OCI-LY3 (cell line): ENCODE measurements at regions not wholly inside any gene's neighbourhood (a gene's known extent, or its start where the extent isn't known, plus 50 kb on each side); places are given as distances from the start of the nearest gene placed in this dataset.

Experiments
- H2AFZ ChIP-seq: fragments of 200-600, 300-600 bp; shearing (Covaris generic); 2 replicates; pipeline ENCODE4 v1.6.0; 2014; ENCODE audit warnings: antibody characterized with exemption, low read depth, low read length
- H3K27ac ChIP-seq: fragments of 200-600, 300-600 bp; sonication (generic); 2 replicates; pipeline ENCODE4 v1.5.1; 2014; ENCODE audit warnings: mild to moderate bottlenecking, low read length, moderate library complexity, mixed read lengths
- H3K27me3 ChIP-seq: fragments of 200-600, 300-600 bp; sonication (generic); 2 replicates; pipeline ENCODE4 v1.6.1; 2014; ENCODE audit warnings: low read depth, low read length, mixed read lengths
- H3K36me3 ChIP-seq: fragments of 200-600, 300-600 bp; sonication (generic); replicated peaks from 2 replicates; pipeline ENCODE3; 2014; ENCODE audit warnings: low read depth, low read length, mixed read lengths
- H3K4me1 ChIP-seq: fragments of 300-600, 200-600 bp; sonication (generic); 2 replicates; pipeline ENCODE4 v1.6.1; 2014; ENCODE audit warnings: low read length, mixed read lengths
- H3K4me2 ChIP-seq: fragments of 200-600, 300-600 bp; sonication (generic); 2 replicates; pipeline ENCODE4 v1.6.1; 2014; ENCODE audit warnings: low read length, mixed read lengths
- H3K4me3 ChIP-seq: fragments of 300-600, 200-600 bp; sonication (generic); 2 replicates; pipeline ENCODE4 v1.5.1; 2014; ENCODE audit warnings: antibody characterized with exemption, mild to moderate bottlenecking, low read length, moderate library complexity
- H3K79me2 ChIP-seq: fragments of 300-600, 200-600 bp; shearing (Covaris generic); 2 replicates; pipeline ENCODE4 v1.6.1; 2014; ENCODE audit warnings: mild to moderate bottlenecking, low read length, mixed read lengths
- H3K9ac ChIP-seq: fragments of 300-600, 200-600 bp; shearing (Covaris generic); 2 replicates; pipeline ENCODE4 v1.6.0; 2014; ENCODE audit warnings: mild to moderate bottlenecking, low read length, moderate library complexity
- H3K9me3 ChIP-seq: fragments of 200-600, 300-600 bp; shearing (Covaris generic); 2 replicates; pipeline ENCODE4 v1.6.1; 2014; ENCODE audit warnings: low read length, mixed read lengths; ENCODE audit not compliant: insufficient read depth
- H4K20me1 ChIP-seq: fragments of 200-600, 300-600 bp; sonication (generic); 2 replicates; pipeline ENCODE4 v1.6.1; 2016; ENCODE audit warnings: low read length, mixed read lengths; ENCODE audit not compliant: insufficient read depth
- CTCF ChIP-seq: fragments of 200-600, 300-600 bp; sonication (generic); IDR thresholded peaks from 2 replicates; pipeline ENCODE4 v1.5.1; 2014; ENCODE audit warnings: antibody characterized with exemption, low read length, low read depth
- EZH2phosphoT487 ChIP-seq: fragments of 200-600 bp; shearing (Covaris generic); IDR thresholded peaks from 2 replicates; pipeline ENCODE4 v1.6.1; 2018; ENCODE audit warnings: antibody characterized with exemption, mixed run types, low read depth

GRCh38 chr1:47558601-47559593 lies 121.1 kb downstream of the FOXD2 start:
- H3K27me3 ChIP-seq, result no peaks in the 10 kb centered on the region
- no peaks in the 10 kb centered on the region for H3K9me3 ChIP-seq
- no peak overlapping the region for H3K4me2 ChIP-seq
- no peak overlapping the region for H3K4me3 ChIP-seq
- H3K4me1 ChIP-seq, result no peaks in the 10 kb centered on the region
- H3K36me3 ChIP-seq, result no peaks in the 10 kb centered on the region
- TF ChIP-seq CTCF, result no peak
- no peak for TF ChIP-seq EZH2phosphoT487
- H4K20me1 ChIP-seq, result no peaks in the 10 kb centered on the region
- H3K27ac ChIP-seq, result no peak overlapping the region
- H2AFZ ChIP-seq, result no peak overlapping the region
- no peak overlapping the region for H3K9ac ChIP-seq
- no peaks in the 10 kb centered on the region for H3K79me2 ChIP-seq

- Histone ChIP-seq H3K27ac (no peak overlapping the region), H3K4me2 (no peak overlapping the region), H3K4me3 (no peak overlapping the region), H3K27me3 (no peaks in the 10 kb centered on the region), H3K4me1 (no peaks in the 10 kb centered on the region), H3K9ac (no peak overlapping the region), H2AFZ (no peak overlapping the region), H3K36me3 (no peaks in the 10 kb centered on the region), H3K79me2 (no peaks in the 10 kb centered on the region), H3K9me3 (no peaks in the 10 kb centered on the region), H4K20me1 (no peaks in the 10 kb centered on the region)
- TF ChIP-seq EZH2phosphoT487, result no peak
- TF ChIP-seq CTCF, result no peak
Measured at GRCh38 chr1:47559944-47560695, 122.3 kb downstream of the FOXD2 start.

GRCh38 chr1:47561523-47562007 lies 123.7 kb downstream of the FOXD2 start:
- no peaks in the 10 kb centered on the region for H3K36me3 ChIP-seq
- no peak overlapping the region for H2AFZ ChIP-seq
- H3K4me3 ChIP-seq, result no peak overlapping the region
- H3K27ac ChIP-seq, result no peak overlapping the region
- H3K4me2 ChIP-seq, result no peak overlapping the region
- H3K27me3 ChIP-seq, result no peaks in the 10 kb centered on the region
- H3K9me3 ChIP-seq, result no peaks in the 10 kb centered on the region
- TF ChIP-seq CTCF, result no peak
- no peak for TF ChIP-seq EZH2phosphoT487
- H3K4me1 ChIP-seq, result no peaks in the 10 kb centered on the region
- no peak overlapping the region for H3K9ac ChIP-seq
- H4K20me1 ChIP-seq, result no peaks in the 10 kb centered on the region
- no peaks in the 10 kb centered on the region for H3K79me2 ChIP-seq

DNA sequence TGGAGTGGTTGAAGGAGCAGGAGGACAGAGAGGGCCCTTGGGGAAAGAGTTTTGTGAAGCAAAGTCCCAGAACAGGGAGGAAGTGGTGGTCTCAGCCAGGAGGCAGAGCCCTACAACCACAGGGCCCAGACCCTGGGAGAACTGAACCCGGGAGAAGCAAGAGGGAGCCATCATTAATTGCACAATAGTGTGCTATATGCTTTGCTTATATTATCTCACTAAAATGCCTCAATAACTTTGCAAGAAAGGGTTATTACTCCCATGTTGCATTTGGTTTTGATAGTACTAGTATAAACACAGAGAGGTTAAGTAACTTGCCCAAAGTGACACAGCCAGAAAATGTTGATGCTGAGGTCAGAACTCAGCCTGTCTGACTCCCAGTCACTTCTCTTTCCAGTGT lies 124.3 kb downstream of the FOXD2 start:
- Histone ChIP-seq H3K9ac (no peak overlapping the region), H3K36me3 (no peaks in the 10 kb centered on the region), H3K4me3 (no peak overlapping the region), H3K9me3 (no peaks in the 10 kb centered on the region), H3K27ac (no peak overlapping the region), H3K4me1 (no peaks in the 10 kb centered on the region), H3K79me2 (no peaks in the 10 kb centered on the region), H3K4me2 (no peak overlapping the region), H4K20me1 (no peaks in the 10 kb centered on the region), H3K27me3 (no peaks in the 10 kb centered on the region), H2AFZ (no peak overlapping the region)
- TF ChIP-seq EZH2phosphoT487, result no peak
- TF ChIP-seq CTCF, result no peak
